Epithelial cell of esophagus (primary cell): ENCODE measurements at regions not wholly inside any gene's neighbourhood (a gene's known extent, or its start where the extent isn't known, plus 50 kb on each side); places are given as distances from the start of the nearest gene placed in this dataset.

Experiments
- DNase-seq: peaks from one replicate; pipeline ENCODE4 v3.0.0; 2010; ENCODE audit warnings: low read depth
- H3K4me3 ChIP-seq: 2 replicates; pipeline ENCODE4 v1.5.1; 2011; ENCODE audit warnings: mild to moderate bottlenecking, low read length, control low read depth
- TF ChIP-seq, protein P1 (sequence below): IDR thresholded peaks from 2 replicates; pipeline ENCODE4 v1.5.1; 2011; ENCODE audit warnings: low read depth, mild to moderate bottlenecking, low read length, control low read depth, inconsistent platforms; ENCODE audit not compliant: insufficient read depth; ENCODE audit errors: missing control alignments

DNA sequence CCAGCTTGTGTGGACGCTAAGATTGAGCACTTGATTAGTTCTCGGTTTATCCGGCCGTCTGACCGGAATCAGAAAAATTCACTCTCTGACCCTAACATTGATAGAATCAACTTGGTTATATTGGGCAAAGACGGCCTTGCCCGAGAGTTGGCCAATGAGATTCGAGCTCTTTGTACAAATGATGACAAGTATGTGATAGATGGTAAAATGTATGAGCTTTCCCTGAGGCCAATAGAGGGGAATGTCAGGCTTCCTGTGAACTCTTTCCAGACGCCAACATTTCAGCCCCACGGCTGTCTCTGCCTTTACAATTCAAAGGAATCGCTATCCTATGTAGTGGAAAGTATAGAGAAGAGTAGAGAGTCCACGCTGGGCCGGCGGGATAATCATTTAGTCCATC, 59.6 kb downstream of the ARHGAP35 start:
- TF ChIP-seq, protein P1, sequence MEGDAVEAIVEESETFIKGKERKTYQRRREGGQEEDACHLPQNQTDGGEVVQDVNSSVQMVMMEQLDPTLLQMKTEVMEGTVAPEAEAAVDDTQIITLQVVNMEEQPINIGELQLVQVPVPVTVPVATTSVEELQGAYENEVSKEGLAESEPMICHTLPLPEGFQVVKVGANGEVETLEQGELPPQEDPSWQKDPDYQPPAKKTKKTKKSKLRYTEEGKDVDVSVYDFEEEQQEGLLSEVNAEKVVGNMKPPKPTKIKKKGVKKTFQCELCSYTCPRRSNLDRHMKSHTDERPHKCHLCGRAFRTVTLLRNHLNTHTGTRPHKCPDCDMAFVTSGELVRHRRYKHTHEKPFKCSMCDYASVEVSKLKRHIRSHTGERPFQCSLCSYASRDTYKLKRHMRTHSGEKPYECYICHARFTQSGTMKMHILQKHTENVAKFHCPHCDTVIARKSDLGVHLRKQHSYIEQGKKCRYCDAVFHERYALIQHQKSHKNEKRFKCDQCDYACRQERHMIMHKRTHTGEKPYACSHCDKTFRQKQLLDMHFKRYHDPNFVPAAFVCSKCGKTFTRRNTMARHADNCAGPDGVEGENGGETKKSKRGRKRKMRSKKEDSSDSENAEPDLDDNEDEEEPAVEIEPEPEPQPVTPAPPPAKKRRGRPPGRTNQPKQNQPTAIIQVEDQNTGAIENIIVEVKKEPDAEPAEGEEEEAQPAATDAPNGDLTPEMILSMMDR = no peak
- no peak for DNase-seq

DNA sequence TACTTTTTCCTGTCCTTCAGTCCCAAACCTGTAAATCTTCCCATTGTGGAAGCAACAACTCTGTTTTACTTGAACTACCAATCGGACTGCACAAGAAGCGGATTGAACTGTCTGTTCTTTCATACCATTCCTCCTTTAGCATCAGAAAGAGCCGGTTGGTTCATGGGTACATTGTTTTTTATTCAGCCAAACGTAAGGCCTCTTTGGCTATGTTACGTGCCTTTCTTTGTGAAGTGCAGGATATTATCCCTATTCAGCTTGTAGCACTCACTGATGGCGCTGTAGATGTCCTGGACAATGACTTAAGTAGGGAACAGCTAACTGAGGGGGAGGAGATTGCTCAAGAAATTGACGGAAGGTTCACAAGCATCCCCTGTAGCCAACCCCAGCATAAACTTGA, 60.3 kb downstream of the ARHGAP35 start:
- TF ChIP-seq, protein P1 = no peak

More for the DNA sequence above, 59.6 kb downstream of the ARHGAP35 start:
- no peak overlapping the region for H3K4me3 ChIP-seq

DNA sequence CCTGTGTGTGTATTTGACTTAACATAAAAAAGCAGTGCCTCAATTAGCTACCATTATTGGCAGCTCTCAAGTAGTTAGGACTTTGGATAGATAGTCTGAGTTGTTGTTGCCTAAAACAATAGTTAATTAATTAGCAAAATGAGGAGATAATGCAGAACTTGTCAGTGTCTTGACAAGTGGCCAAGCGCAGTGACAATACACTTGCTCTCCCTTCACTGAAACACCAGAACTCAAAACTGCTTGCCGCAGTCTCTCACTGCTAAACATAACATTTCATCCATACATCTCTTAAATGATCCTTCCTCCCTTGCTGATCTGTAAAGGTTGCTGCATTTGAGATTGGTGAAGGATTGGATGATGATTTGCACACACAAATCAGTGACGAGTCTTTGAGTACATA, 61.7 kb downstream of the ARHGAP35 start:
- H3K4me3 ChIP-seq = no peak overlapping the region
- TF ChIP-seq, protein P1 = no peak
- DNase-seq = no peak

More for the DNA sequence above, 60.3 kb downstream of the ARHGAP35 start:
- H3K4me3 ChIP-seq = no peak overlapping the region
- DNase-seq = no peak

DNA sequence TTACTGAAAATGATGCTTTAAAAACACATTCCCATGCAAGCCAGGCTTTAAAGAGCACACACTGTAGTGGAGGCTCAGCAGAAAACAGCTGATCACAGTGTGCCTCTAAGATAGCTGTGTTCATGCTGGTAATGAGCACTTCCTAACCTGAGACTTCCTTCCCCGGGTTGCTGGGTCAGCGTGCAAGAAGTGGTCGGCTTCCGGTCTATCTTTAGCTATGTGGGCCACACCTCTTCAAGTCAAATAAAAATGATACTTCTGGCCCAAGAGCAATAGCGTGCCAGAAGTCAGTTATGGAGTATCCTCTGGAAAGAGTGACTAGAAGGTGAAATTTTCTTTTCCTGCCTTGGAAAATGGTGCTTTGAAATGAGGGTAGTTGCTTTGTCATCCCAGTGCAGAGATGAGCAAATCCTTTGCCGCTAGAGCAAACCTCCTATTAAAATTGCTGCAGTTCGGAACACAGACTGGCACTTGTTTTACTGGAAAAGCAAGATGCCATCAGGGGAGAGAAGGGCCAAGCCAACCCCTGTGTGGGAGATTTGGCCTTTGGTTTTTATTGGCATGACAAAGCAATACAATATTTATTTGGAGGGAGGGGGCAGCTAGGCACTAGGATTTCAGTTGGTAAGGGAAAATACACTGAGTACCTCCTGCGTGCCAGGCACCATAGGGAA, 64.2 kb downstream of the ARHGAP35 start:
- no peak overlapping the region for H3K4me3 ChIP-seq
- DNase-seq = peak; percentile 64

DNA sequence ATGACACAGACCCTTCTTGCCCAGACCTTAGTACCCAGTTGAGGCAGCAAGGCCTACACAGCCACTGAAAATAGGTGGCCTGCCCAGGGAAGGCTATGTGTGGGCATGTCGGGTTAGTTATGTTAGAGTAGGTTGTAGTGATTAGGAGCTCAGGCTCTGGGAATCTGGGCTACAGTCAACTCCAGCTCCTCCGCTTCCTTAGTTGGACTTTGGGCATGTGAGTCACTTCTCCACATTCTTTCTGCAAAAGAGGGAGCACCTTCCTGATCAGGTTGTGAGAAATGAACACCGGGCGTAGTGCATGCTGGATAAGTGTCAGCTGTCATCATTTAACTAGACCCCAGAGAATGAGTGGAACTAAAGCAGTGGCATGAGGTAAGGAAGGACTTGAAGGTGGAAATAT, 64.8 kb downstream of the ARHGAP35 start:
- H3K4me3 ChIP-seq = no peak overlapping the region
- TF ChIP-seq, protein P1 = no peak
- peak; percentile 89 for DNase-seq

More for the DNA sequence above, 64.2 kb downstream of the ARHGAP35 start:
- TF ChIP-seq, protein P1 = no peak

DNA sequence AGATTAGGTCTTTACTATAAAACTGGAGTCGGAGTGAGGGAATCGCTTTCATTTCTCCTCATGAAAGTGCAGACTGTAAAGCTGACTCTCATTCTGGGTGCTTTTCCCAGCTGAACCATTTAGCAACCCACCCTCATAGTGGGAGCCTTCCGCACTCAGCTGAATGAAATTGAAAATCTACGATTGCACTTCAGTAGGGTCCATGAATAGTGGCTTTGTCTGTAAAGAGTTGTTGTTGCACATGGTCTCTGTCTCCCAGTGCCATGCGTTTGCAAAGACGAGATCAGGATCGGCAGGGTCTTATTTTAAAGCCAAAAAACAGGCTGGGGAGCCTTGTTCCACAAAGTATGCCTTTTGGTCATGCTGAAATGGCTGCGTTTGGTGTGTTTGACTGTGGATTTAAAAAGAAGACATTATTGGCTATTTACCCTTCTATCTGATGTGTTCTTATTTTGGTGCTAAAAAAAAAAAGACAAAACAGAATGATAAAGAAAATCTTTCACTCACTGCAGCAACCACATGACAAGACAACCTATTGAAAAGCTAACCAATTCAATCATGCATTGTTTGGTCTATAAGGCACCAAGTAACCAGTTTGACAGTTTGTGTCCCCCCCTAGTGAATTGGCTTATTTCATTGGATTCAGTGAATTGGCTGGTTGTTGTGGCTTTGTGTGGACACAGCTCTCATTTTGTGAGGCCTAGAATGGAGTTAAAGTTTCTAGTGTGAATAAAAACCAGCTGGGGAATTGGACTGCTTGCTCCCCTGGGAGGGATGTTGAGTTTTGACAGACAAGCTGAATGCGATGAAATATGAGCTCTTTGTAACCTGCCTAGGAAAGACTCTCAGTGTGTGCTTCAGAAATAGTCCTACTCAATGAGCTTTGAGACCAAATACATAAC, 65.6 kb downstream of the ARHGAP35 start:
- TF ChIP-seq, protein P1 = no peak
- H3K4me3 ChIP-seq = no peak overlapping the region
- no peak for DNase-seq
